ENCODE measurements at regions not wholly inside any gene's neighbourhood (a gene's known extent, or its start where the extent isn't known, plus 50 kb on each side); places are given as distances from the start of the nearest gene placed in this dataset.

DNA sequence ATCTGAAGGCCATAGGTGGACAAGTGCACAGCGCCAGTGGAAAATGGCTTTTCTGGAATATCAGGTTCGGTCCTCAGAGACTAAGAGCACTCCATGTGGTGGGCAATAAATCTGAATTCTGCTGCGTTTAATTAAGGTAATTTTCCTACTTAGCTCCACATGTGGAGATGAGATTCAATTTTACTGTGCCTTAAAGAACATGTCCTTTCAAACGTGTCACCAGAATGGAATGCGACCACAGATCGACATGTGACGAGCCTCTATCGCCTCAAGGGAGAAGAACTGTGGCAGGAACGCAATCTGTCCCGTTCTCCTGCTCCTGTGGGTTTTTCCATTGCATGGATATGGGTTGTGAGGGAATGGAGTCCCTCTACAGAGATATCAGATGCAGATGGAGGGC, 205.3 kb upstream of the ZNF32 start:
- peak; percentile 35 for DNase-seq (ENCODE audit: low read depth, low spot score)

More for the DNA sequence above, 205.3 kb upstream of the ZNF32 start:
- Histone ChIP-seq H3K27ac (ENCODE audit: low read depth, low read length) (no peak overlapping the region), H3K9me3 (ENCODE audit: control insufficient read depth in 1 of 2, insufficient read depth in 1 of 2, low read depth in 1 of 2, low read length in 2 of 2) (no peaks in the 10 kb centered on the region), H3K79me2 (ENCODE audit: insufficient read depth, low read length) (no peaks in the 10 kb centered on the region), H3K4me3 (replicated peaks in 1 of 2; ENCODE audit: low read depth in 1 of 2, low read length in 2 of 2) (no peak overlapping the region), H3K36me3 (ENCODE audit: control insufficient read depth in 1 of 2, insufficient read depth in 2 of 2, low read length in 2 of 2) (no peaks in the 10 kb centered on the region; a peak in 1 of 4 replicates), H3K27me3 (ENCODE audit: insufficient read depth, low read length) (no peaks in the 10 kb centered on the region; the same call in 1 of the 2 replicates), H3K9me2 (ENCODE audit: insufficient read depth) (no peaks in the 10 kb centered on the region), H3K4me1 (ENCODE audit: control insufficient read depth in 1 of 2, insufficient read depth in 2 of 2, low read length in 2 of 2) (peaks cover 8 to 14% of the 10 kb centered on the region in 2 experiments), H3K4me2 (ENCODE audit: low read length) (peak overlapping the region; percentile 45), H2AFZ (ENCODE audit: low read depth, low read length, poor library complexity, severe bottlenecking) (peak overlapping the region; percentile 2), H4K20me1 (ENCODE audit: insufficient read depth) (no peaks in the 10 kb centered on the region), H3K9ac (ENCODE audit: low read length) (no peak overlapping the region)
- BruUV-seq (replicated peaks), result no TSS peak
- CTCF ChIA-PET, result no interaction called here
- TF ChIP-seq, protein P1, sequence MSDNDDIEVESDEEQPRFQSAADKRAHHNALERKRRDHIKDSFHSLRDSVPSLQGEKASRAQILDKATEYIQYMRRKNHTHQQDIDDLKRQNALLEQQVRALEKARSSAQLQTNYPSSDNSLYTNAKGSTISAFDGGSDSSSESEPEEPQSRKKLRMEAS (IDR thresholded peaks at IDR 0.05), result peak; percentile 35; the same call in 1 of the 2 replicates
- TF ChIP-seq, protein P2, sequence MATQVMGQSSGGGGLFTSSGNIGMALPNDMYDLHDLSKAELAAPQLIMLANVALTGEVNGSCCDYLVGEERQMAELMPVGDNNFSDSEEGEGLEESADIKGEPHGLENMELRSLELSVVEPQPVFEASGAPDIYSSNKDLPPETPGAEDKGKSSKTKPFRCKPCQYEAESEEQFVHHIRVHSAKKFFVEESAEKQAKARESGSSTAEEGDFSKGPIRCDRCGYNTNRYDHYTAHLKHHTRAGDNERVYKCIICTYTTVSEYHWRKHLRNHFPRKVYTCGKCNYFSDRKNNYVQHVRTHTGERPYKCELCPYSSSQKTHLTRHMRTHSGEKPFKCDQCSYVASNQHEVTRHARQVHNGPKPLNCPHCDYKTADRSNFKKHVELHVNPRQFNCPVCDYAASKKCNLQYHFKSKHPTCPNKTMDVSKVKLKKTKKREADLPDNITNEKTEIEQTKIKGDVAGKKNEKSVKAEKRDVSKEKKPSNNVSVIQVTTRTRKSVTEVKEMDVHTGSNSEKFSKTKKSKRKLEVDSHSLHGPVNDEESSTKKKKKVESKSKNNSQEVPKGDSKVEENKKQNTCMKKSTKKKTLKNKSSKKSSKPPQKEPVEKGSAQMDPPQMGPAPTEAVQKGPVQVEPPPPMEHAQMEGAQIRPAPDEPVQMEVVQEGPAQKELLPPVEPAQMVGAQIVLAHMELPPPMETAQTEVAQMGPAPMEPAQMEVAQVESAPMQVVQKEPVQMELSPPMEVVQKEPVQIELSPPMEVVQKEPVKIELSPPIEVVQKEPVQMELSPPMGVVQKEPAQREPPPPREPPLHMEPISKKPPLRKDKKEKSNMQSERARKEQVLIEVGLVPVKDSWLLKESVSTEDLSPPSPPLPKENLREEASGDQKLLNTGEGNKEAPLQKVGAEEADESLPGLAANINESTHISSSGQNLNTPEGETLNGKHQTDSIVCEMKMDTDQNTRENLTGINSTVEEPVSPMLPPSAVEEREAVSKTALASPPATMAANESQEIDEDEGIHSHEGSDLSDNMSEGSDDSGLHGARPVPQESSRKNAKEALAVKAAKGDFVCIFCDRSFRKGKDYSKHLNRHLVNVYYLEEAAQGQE (IDR thresholded peaks at IDR 0.05; ENCODE audit: low read depth), result no peak
- TF ChIP-seq SIN3A (IDR thresholded peaks at IDR 0.05; ENCODE audit: low read depth) (no peak), SP1 (IDR thresholded peaks at IDR 0.05; ENCODE audit: low read depth) (peak; percentile 63), CBX3 (IDR thresholded peaks at IDR 0.05; ENCODE audit: low read depth) (peak; percentile 41; the same call in 1 of the 2 replicates), JUND (IDR thresholded peaks at IDR 0.05) (peak; percentile 42)
- RAD21 ChIA-PET (ENCODE audit: low non-redundant PET in 1 of 2, low total read pairs in 2 of 2, uncharacterized antibody in 2 of 2, unreplicated experiment in 2 of 2), result no interaction called here
- intact Hi-C loops (cut with micrococcal nuclease), result no loop called here
- ATAC-seq, result peak; percentile 76
- POLR2A ChIA-PET, result no interaction called here

All from HCT116 (cell line).